ENCODE measurements at regions not wholly inside any gene's neighbourhood (a gene's known extent, or its start where the extent isn't known, plus 50 kb on each side); places are given as distances from the start of the nearest gene placed in this dataset.

DNA sequence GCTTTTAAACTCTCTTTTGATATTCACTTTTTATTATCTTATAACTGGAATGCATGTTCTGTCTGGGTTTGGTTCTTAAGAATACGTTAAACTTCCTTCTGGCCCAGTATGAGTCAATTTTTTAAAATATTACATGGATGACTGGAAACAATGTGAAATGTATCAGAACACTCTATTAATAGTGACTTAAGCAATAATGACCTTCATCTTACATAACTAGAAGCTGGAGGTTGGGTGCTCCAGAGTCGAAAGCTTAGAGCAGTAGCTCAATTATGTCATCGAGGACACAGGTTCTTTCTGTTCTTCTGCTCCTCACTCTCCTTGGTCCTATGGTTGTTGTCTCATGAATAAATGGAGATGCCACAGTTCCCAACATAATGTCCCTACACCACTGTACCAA, 91.6 kb upstream of the FOXD3 start:
- TF ChIP-seq, protein P1, sequence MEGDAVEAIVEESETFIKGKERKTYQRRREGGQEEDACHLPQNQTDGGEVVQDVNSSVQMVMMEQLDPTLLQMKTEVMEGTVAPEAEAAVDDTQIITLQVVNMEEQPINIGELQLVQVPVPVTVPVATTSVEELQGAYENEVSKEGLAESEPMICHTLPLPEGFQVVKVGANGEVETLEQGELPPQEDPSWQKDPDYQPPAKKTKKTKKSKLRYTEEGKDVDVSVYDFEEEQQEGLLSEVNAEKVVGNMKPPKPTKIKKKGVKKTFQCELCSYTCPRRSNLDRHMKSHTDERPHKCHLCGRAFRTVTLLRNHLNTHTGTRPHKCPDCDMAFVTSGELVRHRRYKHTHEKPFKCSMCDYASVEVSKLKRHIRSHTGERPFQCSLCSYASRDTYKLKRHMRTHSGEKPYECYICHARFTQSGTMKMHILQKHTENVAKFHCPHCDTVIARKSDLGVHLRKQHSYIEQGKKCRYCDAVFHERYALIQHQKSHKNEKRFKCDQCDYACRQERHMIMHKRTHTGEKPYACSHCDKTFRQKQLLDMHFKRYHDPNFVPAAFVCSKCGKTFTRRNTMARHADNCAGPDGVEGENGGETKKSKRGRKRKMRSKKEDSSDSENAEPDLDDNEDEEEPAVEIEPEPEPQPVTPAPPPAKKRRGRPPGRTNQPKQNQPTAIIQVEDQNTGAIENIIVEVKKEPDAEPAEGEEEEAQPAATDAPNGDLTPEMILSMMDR (IDR thresholded peaks at IDR 0.05; ENCODE audit: poor library complexity) = no peak
- TF ChIP-seq EZH2 (IDR thresholded peaks at IDR 0.05; ENCODE audit: borderline replicate concordance) = no peak
- no peak for TF ChIP-seq EZH2phosphoT487 (IDR thresholded peaks at IDR 0.05; ENCODE audit: low read depth, severe bottlenecking, unreplicated experiment)
